ENCODE measurements at regions not wholly inside any gene's neighbourhood (a gene's known extent, or its start where the extent isn't known, plus 50 kb on each side); places are given as distances from the start of the nearest gene placed in this dataset.

DNA sequence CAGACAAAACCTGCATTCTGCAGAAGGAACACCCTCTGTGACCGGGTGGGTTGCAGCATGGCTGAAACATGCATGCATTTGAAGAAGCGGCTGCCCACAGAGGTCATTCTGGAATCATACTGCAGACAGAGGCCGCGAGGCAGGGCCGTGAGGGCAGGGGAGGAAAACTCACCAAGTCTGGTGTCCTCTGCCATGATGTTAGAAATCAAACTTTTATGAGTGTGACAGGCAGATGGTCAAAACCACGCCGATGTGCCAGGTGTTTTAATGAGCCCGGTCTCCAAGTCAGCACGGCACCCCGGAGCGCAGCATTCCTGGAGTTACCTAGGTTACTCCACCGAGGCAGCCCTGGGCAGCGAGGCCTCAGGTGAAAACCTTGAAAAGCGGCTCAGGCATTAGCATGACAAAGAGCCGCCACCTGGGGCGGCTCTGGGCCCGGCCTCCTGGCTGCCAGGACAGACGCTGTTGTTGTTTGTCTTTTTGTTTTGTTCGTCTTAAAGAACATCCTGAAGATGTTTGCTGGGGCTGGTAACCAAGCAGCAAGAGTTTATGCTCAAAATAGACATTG, 255.6 kb downstream of the ERMARD start (continued):
- TF ChIP-seq HDAC6 (IDR thresholded peaks at IDR 0.05; ENCODE audit: low read depth, low read length): no peak
- no peak for TF ChIP-seq PHF8 (conservative IDR thresholded peaks at IDR 0.05; ENCODE audit: low read depth, low read length)
- TF ChIP-seq CBX5 (IDR thresholded peaks at IDR 0.05; ENCODE audit: low read depth, low read length): no peak
- TF ChIP-seq RFX5 (IDR thresholded peaks at IDR 0.05; ENCODE audit: borderline replicate concordance, low read depth, low read length): no peak
- TF ChIP-seq, protein P1, sequence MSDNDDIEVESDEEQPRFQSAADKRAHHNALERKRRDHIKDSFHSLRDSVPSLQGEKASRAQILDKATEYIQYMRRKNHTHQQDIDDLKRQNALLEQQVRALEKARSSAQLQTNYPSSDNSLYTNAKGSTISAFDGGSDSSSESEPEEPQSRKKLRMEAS (IDR thresholded peaks at IDR 0.05): 0 out of 2 replicates have a peak, but pooled peaks have one; percentile 32
- peak; percentile 41; the same call in 1 of the 2 replicates for TF ChIP-seq RBBP5 (IDR thresholded peaks at IDR 0.05; ENCODE audit: borderline replicate concordance, low read depth, low read length)
- no peak for TF ChIP-seq SP4 (IDR thresholded peaks at IDR 0.05; ENCODE audit: low read length)
- TF ChIP-seq BACH1 (IDR thresholded peaks at IDR 0.05; ENCODE audit: low read length): no peak
- no peak for TF ChIP-seq GTF2F1 (IDR thresholded peaks at IDR 0.05; ENCODE audit: borderline replicate concordance, low read depth, low read length)
- TF ChIP-seq SIX5 (IDR thresholded peaks at IDR 0.05; ENCODE audit: low read depth, low read length): no peak
- TF ChIP-seq NANOG (IDR thresholded peaks at IDR 0.05; ENCODE audit: insufficient read depth, low read depth, low read length, poor library complexity, severe bottlenecking): no peak
- TF ChIP-seq CHD2 (IDR thresholded peaks at IDR 0.05; ENCODE audit: low read length): no peak; the same call in 1 of the 2 replicates
- TF ChIP-seq TEAD4 (IDR thresholded peaks at IDR 0.05; ENCODE audit: low read depth, low read length): peak; percentile 81; the same call in 1 of the 2 replicates
- TF ChIP-seq TBP (IDR thresholded peaks at IDR 0.05; ENCODE audit: low read depth, low read length): no peak
- no peak for TF ChIP-seq FOSL1 (IDR thresholded peaks at IDR 0.05; ENCODE audit: insufficient read depth, low read depth, low read length)
- TF ChIP-seq, protein P2, sequence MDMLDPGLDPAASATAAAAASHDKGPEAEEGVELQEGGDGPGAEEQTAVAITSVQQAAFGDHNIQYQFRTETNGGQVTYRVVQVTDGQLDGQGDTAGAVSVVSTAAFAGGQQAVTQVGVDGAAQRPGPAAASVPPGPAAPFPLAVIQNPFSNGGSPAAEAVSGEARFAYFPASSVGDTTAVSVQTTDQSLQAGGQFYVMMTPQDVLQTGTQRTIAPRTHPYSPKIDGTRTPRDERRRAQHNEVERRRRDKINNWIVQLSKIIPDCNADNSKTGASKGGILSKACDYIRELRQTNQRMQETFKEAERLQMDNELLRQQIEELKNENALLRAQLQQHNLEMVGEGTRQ (IDR thresholded peaks at IDR 0.05; ENCODE audit: low read length): no peak
- TF ChIP-seq TAF1 (IDR thresholded peaks at IDR 0.05; ENCODE audit: low read depth, low read length): no peak
- TF ChIP-seq KDM1A (IDR thresholded peaks at IDR 0.05; ENCODE audit: borderline replicate concordance, low read length): no peak
- TF ChIP-seq KDM4A (IDR thresholded peaks at IDR 0.05; ENCODE audit: low read depth, low read length, severe bottlenecking): no peak
- no peak for TF ChIP-seq EGR1 (IDR thresholded peaks at IDR 0.05; ENCODE audit: borderline replicate concordance, low read depth, low read length)
- TF ChIP-seq NRF1 (IDR thresholded peaks at IDR 0.05; ENCODE audit: low read depth, low read length): no peak
- no peak for TF ChIP-seq SP2 (IDR thresholded peaks at IDR 0.05; ENCODE audit: low read length)
- TF ChIP-seq SRF (IDR thresholded peaks at IDR 0.05; ENCODE audit: low read depth, low read length): no peak
- no peak; a peak in 1 of 4 replicates for TF ChIP-seq RAD21 (IDR thresholded peaks at IDR 0.05 in 1 of 2, conservative IDR thresholded peaks at IDR 0.05 in 1 of 2; ENCODE audit: low read depth in 2 of 2, low read length in 2 of 2)
- TF ChIP-seq POLR2AphosphoS5 (IDR thresholded peaks at IDR 0.05; ENCODE audit: low read depth, low read length): no peak

All from H1 (cell line).